GM19395 (cell line): ENCODE measurements at regions not wholly inside any gene's neighbourhood (a gene's known extent, or its start where the extent isn't known, plus 50 kb on each side); places are given as distances from the start of the nearest gene placed in this dataset.

Experiments
- ATAC-seq: cut with Tn5 transposase; IDR thresholded peaks from one replicate; pipeline ENCODE4 v1.9.1; 2021; ENCODE audit warnings: mild to moderate bottlenecking, moderate library complexity; ENCODE audit not compliant: unreplicated experiment

GRCh38 chr4:138927072-138927471 is 88.5 kb upstream of the NOCT start:
- ATAC-seq: no peak

DNA sequence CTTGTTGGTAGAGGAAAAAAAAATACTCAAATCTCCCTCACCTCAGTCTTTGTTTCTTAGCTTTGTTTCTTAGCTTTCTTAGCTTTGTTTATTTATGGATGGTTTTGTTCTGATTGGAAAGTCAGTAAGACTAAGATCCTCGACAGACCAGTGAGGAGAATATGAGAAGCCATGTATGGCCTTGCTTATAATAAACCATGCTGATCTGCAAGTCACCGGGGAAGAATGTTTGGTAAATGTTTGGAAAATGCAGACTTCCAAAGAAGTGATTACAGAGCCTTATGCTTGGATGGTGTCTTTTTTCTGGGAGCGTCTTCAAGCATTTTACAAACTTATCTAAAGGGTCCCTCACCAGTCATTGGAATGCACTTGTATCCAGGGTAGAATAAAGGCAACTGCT is 90.1 kb upstream of the NOCT start:
- no peak for ATAC-seq

GRCh38 chr4:138919094-138919936 is 96.3 kb upstream of the NOCT start:
- ATAC-seq: peak; percentile 89

- ATAC-seq: no peak
These were observed 97.3 kb upstream of the NOCT start for GRCh38 chr4:138918169-138918869.

DNA sequence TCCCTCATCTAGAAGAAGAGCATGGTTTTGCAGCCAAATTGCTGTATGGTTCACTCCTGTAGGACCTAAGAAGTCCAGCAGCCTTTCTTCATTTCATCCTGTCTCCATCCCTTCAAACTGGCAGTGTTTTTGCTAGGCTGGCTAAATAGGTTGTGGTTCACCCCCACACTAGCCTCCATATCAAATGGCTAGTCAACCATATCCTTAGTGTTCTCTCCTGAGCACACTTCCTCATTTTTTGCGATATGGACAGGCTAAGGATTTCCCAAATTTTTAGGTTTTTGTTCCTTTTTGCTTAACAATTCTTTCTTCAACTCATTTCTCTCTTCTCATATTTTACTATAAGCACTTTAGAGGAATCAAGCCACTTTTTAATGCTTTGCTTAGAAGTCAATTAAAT is 98.8 kb upstream of the NOCT start:
- no peak for ATAC-seq

- ATAC-seq: no peak
These were observed 99.8 kb upstream of the NOCT start for GRCh38 chr4:138915756-138916155.

DNA sequence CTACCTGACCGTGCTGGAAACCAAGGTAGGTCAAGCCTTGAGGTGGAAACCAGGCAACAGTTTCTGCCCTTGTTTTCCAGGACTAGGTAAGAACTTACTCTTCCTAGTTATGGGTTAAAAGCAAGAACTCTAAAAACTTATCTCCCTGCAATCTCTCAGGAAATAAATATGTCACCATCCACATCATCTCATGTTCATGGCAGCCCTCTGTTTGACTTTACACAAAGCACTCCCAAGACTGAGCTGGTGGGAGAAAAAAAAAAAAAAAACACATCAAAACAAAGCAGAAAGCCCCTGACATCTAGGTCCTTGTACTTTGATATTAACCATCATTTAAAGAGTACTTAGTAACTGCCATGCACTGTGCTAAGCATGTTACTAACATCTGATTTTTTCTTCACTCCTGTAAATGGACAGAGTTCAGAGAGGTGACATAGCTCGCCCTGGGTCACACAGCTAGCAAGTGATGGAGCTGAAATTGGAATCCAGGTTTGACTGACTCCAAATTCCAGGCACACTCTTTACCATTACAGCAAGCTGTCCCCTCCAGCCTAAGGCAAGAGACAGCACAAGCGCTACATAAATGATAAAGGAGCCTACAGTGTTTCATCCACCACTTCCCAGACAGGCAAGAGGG is 102.8 kb upstream of the NOCT start:
- no peak for ATAC-seq

- no peak for ATAC-seq
These were observed 103.5 kb upstream of the NOCT start for GRCh38 chr4:138911909-138912703.

- ATAC-seq: no peak
These were observed 104.7 kb upstream of the NOCT start for GRCh38 chr4:138910914-138911336.

- ATAC-seq: no peak
These were observed 105.2 kb upstream of the NOCT start for GRCh38 chr4:138910195-138910913.

GRCh38 chr4:138909587-138909986 is 106.0 kb upstream of the NOCT start:
- ATAC-seq: no peak

GRCh38 chr4:138908134-138908533 is 107.4 kb upstream of the NOCT start:
- ATAC-seq: no peak

GRCh38 chr4:138907174-138907573 is 108.4 kb upstream of the NOCT start:
- ATAC-seq: no peak

GRCh38 chr4:138904793-138905192 is 110.8 kb upstream of the NOCT start:
- no peak for ATAC-seq

GRCh38 chr4:138903185-138903584 is 112.4 kb upstream of the NOCT start:
- ATAC-seq: no peak

- ATAC-seq: no peak
These were observed 112.9 kb upstream of the NOCT start for GRCh38 chr4:138902705-138903104.

GRCh38 chr4:138901177-138901576 is 114.4 kb upstream of the NOCT start:
- ATAC-seq: no peak

DNA sequence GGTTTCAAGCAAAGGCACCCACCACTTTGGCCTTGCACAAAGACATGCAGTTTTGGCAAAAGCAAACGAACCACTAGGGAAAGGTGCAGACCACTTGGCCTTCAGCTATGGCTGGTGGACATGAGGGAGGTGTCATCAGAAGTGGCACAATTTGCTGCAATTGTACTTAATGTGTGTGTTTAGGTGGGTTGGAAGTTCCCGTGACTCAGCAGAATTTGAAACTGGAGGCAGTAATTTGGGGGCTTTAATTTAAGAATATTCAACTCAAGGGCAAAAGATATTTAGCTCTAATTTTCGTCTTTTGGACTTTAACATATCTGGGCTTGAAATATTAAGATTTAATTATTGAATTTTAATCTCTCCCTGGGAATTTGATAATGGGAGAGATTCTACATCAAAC is 115.6 kb upstream of the NOCT start:
- no peak for ATAC-seq

DNA sequence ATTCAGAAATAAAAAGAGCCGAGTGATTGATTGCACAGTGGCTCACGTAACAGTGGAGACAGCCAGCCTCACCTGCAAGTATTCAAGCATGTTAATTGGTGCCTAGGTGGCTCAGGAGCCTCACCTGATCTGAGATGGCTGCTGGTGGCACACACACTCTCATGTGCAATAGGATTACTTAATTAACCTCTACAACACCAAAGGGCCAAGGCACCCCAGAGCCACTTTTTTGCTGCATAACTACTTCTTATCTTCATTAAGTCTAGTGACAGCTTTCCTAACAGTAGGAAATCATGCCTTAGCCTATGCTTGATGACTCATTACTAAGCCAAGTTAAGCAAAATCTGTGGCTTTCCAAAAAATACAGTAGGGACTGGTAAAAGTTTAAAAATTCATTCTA is 117.3 kb upstream of the NOCT start:
- no peak for ATAC-seq

DNA sequence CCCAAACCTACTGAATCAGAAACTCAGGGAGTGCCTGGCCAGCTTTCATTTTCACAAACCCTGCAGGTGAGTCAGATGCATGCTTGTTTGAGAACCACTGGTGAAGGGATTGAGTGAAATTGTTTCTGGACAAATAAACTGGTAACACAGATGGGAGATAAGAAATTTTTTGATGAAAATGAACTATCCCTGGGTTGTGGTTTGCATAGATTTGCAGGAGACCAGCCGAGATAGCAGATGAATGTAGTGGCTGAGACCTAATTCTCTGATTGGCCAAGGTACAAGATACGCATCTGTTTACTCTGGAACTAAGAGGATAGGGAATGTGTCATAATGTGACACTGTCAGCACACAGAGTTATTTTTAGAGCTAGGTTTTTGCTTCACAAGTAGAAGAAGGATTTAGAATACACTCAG is 117.8 kb upstream of the NOCT start:
- ATAC-seq: no peak
